Hematopoietic multipotent progenitor cell treated with erythropoietin and hydrocortisone succinate and interleukin-3 and kit ligand, for 15 days (in vitro differentiated cells): ENCODE measurements at regions not wholly inside any gene's neighbourhood (a gene's known extent, or its start where the extent isn't known, plus 50 kb on each side); places are given as distances from the start of the nearest gene placed in this dataset.
A peak's percentile ranks its signal among the peaks of the same experiment; 100 is the strongest.
"Not testable (repeated sequence)": the region's sequence is repeated elsewhere in the genome, so short reads cannot be mapped to it uniquely, and the experiment has no call there.

ENCODE experiments used
- DNase-seq: peaks from one replicate; pipeline ENCODE4 v3.0.0-alpha.2; 2015; ENCODE audit warnings: low spot score

GRCh38 chr5:6321078-6321477 lies 57.3 kb downstream of the MED10 start:
- peak; percentile 9 for DNase-seq

DNA sequence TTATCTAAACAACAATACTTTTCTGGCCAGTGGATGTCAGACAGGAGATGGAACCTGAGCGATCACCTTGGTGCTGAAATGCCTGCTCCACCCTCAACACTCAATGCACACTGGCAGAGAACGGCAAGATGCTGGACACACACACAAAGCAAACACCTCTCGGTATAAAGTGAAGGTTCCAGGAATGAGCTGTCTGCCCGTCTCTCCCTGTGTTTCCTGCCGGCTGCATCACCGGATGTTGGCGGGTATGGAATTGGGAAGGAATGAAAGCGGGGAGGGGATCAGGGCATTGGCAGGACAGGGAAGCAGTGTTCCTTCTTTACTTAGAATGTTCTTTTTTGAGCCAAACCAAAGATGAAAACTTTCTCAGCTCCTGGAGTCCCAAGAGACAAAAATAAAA lies 59.2 kb downstream of the MED10 start:
- DNase-seq = no peak

- no peak for DNase-seq
Measured at GRCh38 chr5:6317116-6317798, 61.1 kb downstream of the MED10 start.

- no peak for DNase-seq
Measured at GRCh38 chr5:6315580-6315979, 62.8 kb downstream of the MED10 start.

- no peak for DNase-seq
Measured at GRCh38 chr5:6311568-6312501, 66.5 kb downstream of the MED10 start.

- no peak for DNase-seq
Measured at GRCh38 chr5:6309949-6310348, 68.4 kb downstream of the MED10 start.

GRCh38 chr5:6308683-6309082 lies 69.7 kb downstream of the MED10 start:
- DNase-seq = no peak

DNA sequence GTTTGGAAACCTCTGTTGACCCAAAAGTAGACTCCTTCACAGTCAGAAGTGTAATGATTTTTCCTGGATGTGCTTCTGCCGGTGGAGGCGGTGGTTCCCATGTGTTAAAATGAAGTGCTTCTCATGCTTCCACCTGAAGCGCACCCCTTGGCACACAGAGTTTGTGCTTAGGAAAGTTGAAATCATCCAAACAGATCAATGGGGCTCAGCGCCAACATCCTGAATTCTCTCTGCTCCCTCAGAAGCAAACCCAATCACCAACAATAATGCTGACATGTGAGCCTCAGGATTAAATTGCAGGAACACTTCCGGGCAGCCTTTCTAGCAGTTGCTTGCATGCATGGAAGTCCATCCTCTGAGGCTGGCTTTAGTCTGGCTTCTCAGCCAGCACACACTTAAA lies 71.0 kb downstream of the MED10 start:
- no peak for DNase-seq

DNA sequence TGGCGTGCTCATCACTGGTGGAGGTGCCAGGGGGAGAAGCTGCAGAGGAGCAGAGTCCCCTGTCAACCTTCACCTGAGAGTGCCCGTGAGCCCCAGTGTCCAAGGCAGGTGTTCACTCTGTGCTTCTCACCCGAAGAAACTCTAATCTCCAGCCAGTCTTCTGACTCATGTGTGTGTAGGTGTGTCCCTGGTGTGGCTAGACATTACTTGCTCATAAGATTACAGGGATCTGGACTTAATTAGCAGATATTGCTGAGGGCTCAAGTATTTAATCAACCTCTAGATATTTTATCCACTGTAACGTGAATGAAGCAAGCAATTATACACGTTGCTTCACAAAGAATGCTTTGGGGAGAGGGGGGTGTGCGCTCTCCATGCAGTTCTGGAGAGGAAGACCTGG lies 72.5 kb downstream of the MED10 start:
- DNase-seq = no peak

- DNase-seq = no peak
Measured at GRCh38 chr5:6302684-6303083, 75.7 kb downstream of the MED10 start.

GRCh38 chr5:6302075-6302474 lies 76.3 kb downstream of the MED10 start:
- no peak for DNase-seq

DNA sequence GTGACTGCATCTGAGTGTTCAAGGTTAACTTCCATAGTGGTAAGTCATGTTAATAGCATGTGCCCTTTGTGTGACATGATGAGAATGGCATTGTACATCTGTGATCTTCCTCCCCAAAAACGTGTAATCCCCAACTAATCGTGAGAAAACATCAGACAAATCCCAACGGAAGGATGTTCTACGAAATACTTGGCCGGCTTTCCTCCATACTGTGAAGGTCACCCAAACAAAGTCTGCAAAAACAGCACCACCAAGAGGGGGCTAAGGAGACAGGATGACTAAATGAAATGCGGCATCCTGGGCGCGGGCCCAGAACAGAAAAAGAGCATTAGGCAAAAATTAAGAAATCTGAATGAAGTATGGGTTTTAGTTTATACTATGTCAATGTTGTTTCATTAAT lies 81.8 kb downstream of the MED10 start:
- DNase-seq = no peak

DNA sequence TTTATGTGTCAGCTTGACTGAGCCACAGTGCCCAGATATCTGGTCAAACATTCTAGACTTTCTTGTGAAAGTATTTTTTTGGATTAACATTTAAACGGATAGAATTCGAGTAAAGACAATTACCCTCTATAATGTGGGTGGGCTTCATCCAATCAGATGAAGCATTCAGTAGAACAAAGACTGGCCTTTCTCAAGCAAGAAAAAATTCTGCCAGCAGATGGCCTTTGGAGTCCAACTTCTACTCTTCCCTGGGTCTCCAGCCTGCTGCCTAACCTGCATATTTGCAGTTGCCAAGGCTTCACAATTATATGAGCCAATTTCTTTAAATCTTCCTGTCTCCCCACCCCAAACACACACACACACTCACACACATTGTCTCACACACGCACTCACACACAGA lies 86.4 kb downstream of the MED10 start:
- DNase-seq = peak; percentile 2

- no peak for DNase-seq
Measured at GRCh38 chr5:6289239-6289638, 89.1 kb downstream of the MED10 start.

- no peak for DNase-seq
Measured at GRCh38 chr5:6287176-6287575, 91.2 kb downstream of the MED10 start.

GRCh38 chr5:6286404-6286803 lies 91.9 kb downstream of the MED10 start:
- DNase-seq = no peak

DNA sequence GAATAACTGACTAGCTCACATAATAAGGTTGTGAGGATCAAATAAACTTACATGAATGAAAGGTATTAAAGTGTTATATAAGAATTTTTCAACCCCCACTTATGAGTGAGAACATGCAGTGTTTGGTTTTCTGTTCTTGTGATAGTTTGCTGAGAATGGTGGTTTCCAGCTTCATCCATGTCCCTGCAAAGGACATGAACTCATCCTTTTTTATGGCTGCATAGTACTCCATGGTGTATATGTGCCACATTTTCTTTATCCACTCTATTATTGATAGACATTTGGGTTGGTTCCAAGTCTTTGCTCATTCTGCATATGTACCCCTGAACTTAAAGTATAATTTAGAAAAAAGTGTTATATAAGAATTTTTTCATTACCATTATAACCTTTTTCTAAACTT lies 93.9 kb downstream of the MED10 start:
- DNase-seq = not testable (repeated sequence)

DNA sequence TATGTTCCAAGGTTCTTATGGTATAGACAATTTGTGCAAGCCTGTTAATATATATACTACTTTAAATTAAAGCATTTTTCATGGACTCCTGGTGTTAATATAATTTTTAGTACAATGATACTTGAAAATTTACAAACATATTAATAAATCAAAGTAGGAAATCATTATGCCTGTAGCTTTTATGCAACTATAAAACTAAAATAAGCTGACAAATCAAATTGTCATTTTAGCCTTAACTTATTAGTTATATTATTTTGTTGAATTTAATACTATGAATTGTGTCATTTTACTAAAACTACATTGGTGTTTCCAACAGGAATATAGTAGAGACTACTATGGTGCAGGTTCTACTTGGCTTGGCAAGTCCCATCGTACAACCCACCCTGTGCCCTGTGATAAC lies 96.0 kb downstream of the MED10 start:
- DNase-seq = no peak

DNA sequence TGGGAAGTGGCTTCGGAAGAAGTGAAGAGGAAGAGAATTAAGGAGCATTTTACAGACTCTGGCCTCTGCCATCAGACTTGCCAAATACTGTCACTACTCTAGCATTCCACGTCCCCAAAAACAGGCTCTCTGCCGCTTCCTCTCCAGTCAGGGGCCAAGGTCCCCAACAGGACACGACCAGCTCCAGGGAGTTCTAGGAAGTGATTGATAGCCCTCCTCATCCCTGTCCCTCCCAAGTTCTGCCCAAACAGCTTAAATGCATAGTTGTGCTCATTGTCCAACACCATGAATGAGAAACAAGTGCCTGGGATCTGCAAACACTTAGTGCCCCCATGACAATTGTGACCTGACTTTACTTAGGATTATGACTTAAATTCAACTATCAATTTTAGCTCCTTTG lies 96.5 kb downstream of the MED10 start:
- no peak for DNase-seq

DNA sequence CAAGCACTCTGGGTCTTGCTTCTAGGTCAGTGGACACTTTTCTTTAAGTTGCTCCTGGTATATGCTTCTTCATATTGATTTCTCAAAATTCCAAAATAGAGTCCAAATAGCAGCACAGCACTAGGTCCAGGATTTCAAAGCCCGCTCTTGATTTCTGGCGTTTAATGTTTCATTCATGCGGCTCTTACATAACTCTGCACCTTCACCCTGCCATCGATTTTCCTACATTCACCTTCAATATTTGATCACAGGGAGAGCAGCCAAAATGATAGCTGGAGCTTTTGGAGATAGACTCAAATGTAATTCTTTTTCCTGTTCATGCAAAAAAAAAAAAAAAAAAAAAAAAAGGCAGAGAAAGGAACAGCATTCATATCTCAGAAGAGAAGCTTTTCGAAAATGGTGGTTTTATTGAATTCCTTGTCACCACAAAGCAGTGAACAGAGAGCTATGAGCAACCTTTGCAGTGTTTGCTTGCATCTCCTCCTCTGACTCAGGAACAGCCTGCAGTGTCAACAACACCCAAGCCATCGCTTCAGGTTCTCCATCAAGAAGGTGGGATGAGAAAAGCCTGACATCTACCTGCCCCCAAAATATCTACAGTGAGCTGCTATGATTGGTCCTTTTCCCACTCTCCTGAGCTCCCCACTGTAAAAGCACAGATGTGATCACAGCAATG lies 97.8 kb downstream of the MED10 start:
- DNase-seq = no peak

GRCh38 chr5:6279607-6280006 lies 98.7 kb downstream of the MED10 start:
- no peak for DNase-seq

DNA sequence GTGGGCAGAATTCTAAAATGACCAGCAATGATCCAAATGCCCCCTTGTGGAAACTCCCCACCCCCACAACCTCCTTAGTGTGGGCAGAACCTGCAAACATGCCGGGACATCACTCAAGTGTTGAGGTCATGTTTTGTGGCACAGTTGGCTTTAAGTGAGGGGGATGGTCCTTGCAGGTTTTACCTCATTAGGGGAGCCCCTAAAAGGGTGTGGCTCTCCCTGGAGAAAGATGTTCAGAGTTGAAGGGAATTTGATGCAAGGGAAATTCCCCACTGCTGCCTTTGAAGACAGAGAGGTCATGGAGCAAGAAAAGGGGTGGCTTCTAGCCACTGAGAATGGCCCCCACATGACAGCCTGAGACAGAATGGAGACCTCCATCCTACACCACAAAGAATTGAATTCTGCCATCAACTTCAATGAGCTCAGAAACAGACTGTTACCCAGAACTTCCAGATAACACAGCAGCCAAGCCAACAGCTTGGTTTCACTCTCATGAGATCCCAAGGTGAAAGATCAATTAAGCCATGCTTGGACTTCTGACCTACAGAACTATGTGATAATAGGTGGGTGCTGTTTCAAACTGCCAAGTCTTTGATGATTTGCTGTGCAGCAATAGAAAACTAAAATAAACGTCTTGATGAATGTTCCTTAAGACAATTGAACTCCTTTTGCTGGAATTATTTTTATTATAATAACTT lies 103.4 kb downstream of the MED10 start:
- no peak for DNase-seq
